ENCODE measurements at regions not wholly inside any gene's neighbourhood (a gene's known extent, or its start where the extent isn't known, plus 50 kb on each side); places are given as distances from the start of the nearest gene placed in this dataset.

DNA sequence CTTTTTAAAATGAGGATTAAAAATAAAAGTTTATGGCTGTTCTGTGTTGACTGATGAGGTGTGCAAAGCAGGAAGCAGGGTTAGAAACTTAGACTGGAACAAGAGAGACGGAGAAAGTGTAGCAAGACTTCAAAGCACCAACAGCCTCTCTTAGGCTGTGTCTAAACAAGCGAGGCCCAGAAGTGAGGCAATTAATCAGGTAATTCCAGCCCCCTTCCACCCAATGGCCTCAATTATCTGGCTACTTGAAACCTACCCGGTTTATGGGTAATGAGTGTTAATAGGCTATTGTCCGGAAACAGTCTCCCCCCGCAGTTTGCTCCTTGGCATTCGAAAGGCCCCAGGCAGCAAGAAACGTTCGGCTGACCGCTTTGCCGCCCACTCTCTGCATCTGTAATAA, 171.7 kb upstream of the MYCN start:
- 73 to 80% methylated on average over 10 of the region's 10 CpGs for whole genome bisulfite sequencing, 2 donors
- intact Hi-C loops (cut with DNase I) = no loop called here
- DNase-seq = no peak
- H3K9me3 ChIP-seq = no peaks in the 10 kb centered on the region
- no peak for TF ChIP-seq CTCF (IDR thresholded peaks at IDR 0.05)
- no peak for TF ChIP-seq POLR2A (IDR thresholded peaks at IDR 0.05)
- no peaks in the 10 kb centered on the region for H3K4me1 ChIP-seq
- no peak overlapping the region for H3K27ac ChIP-seq
- no peak overlapping the region for H3K4me3 ChIP-seq (replicated peaks in 1 of 3)
- H3K36me3 ChIP-seq = no peaks in the 10 kb centered on the region
- no peaks in the 10 kb centered on the region for H3K27me3 ChIP-seq

- WGBS, 2 donors = 81 to 86% methylated on average over 3 of the region's 3 CpGs
- H3K27ac ChIP-seq = no peak overlapping the region
Observed at GRCh38 chr2:15769235-15769634, 171.1 kb upstream of the MYCN start.

DNA sequence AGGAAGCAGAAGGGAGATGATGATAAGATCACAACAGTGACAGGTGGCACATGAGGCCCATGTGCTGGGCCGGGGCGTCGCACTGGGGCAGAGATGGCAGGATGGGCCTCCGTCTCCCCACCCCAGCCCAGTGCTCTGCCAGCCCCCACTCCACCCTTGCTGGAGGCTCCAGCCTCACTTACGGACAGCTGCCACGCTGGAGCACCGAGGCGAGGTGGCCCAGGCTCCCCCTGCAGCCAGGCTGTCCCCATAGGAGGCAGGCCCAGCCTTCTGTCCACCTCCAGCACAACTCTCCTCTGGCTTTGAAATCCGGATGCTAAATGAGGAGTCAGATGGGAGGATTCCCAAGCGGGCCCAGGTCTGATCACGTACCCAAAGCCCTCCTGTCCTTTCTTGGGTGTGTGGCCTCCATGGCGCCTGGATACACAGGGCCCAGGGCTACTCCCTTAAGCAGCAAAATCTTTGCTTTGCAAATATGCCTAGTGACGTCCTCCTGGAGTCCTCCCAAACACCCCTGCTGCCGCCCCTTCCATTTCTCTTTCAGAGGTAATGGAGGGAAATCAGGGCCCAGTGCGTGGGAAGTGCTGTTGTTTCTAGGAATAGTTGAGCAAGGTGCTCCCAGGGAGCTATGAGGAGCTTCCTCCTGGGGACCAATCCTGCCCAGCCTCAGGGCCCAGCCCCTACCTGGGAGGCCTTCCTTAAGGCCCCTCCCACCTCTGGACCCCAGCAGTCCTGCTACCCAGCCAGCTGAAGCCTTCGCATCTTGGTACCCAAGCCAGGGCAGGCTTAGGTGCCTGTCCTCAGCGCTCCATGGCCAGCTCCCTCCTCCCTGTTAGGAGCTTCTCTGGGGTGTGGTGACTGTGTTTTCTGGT, 170.4 kb upstream of the MYCN start:
- 89 to 94% methylated on average over 15 to 17 of the region's 17 CpGs for WGBS, 2 donors

More at GRCh38 chr2:15769235-15769634, 171.1 kb upstream of the MYCN start:
- H3K9me3 ChIP-seq = no peaks in the 10 kb centered on the region
- no peaks in the 10 kb centered on the region for H3K27me3 ChIP-seq
- no peak overlapping the region for H3K4me3 ChIP-seq (replicated peaks in 1 of 3)
- DNase-seq = no peak
- no peaks in the 10 kb centered on the region for H3K36me3 ChIP-seq
- no peaks in the 10 kb centered on the region for H3K4me1 ChIP-seq
- intact Hi-C loops (cut with DNase I) = no loop called here
- TF ChIP-seq POLR2A (IDR thresholded peaks at IDR 0.05) (no peak), CTCF (IDR thresholded peaks at IDR 0.05) (no peak)

DNA sequence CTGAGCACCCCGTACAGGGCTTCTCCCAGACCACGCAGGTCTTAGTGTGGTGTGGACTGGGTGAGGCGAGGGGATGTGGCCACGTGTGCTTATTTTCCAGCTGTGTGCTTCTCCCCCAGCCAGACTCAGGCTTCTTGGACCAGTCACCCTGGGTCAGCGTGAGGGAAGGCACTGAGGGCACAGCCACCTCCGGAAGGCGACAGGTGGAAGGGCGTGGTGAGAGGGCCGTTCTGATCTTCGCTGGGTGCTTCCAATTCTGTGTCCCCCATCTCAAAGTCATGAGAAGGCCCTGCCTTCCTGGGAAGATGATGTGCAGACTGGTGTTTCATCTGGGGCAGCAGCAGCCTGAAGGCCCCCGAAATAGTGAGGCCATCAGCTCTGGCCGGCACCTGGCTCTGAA, 169.7 kb upstream of the MYCN start:
- DNase-seq = no peak
- H3K27me3 ChIP-seq = no peaks in the 10 kb centered on the region
- H3K27ac ChIP-seq = no peak overlapping the region
- intact Hi-C loops (cut with DNase I) = no loop called here
- H3K9me3 ChIP-seq = no peaks in the 10 kb centered on the region
- H3K4me1 ChIP-seq = no peaks in the 10 kb centered on the region
- no peak overlapping the region for H3K4me3 ChIP-seq (replicated peaks in 1 of 3)
- H3K36me3 ChIP-seq = no peaks in the 10 kb centered on the region
- 89 to 100% methylated on average over 6 to 12 of the region's 12 CpGs for WGBS, 2 donors
- no peak for TF ChIP-seq POLR2A (IDR thresholded peaks at IDR 0.05)
- TF ChIP-seq CTCF (IDR thresholded peaks at IDR 0.05) = no peak

More for the DNA sequence above, 170.4 kb upstream of the MYCN start:
- no peaks in the 10 kb centered on the region for H3K9me3 ChIP-seq
- no peaks in the 10 kb centered on the region for H3K36me3 ChIP-seq
- no peaks in the 10 kb centered on the region for H3K4me1 ChIP-seq
- DNase-seq = no peak
- no peak overlapping the region for H3K27ac ChIP-seq
- no peak overlapping the region for H3K4me3 ChIP-seq (replicated peaks in 1 of 3)
- no peak for TF ChIP-seq CTCF (IDR thresholded peaks at IDR 0.05)
- no peak for TF ChIP-seq POLR2A (IDR thresholded peaks at IDR 0.05)
- intact Hi-C loops (cut with DNase I) = no loop called here
- H3K27me3 ChIP-seq = no peaks in the 10 kb centered on the region

DNA sequence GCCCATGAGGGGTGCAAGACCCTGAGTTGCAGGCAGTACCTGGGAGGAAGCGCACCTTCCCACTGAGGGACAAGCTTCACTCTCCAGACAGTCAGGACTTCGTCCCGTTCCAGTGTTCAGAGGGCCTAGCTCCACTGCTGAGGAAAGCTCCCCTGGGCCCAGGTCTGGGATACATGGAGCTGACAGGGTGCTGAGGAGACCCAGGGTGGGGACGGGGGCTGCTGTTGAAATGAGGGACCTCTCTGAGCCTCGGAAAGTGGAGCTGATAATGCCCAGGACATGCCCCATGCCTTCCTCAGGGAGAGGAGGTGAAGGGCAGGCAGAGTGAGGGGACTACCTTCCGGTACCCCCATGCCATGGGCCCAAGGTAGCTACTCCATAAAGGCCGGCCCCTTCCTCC, 169.2 kb upstream of the MYCN start:
- Histone ChIP-seq H3K4me1 (no peaks in the 10 kb centered on the region), H3K27me3 (no peaks in the 10 kb centered on the region), H3K36me3 (no peaks in the 10 kb centered on the region), H3K9me3 (no peaks in the 10 kb centered on the region), H3K27ac (no peak overlapping the region), H3K4me3 (replicated peaks in 1 of 3) (no peak overlapping the region)
- 93 to 94% methylated on average over 7 of the region's 7 CpGs for WGBS, 2 donors
- intact Hi-C loops (cut with DNase I) = no loop called here
- TF ChIP-seq POLR2A (IDR thresholded peaks at IDR 0.05) (no peak), CTCF (IDR thresholded peaks at IDR 0.05) (no peak)
- DNase-seq = no peak

Measured in thyroid gland (tissue), 4 donors.